Breast epithelium (tissue), 3 donors: ENCODE measurements at regions not wholly inside any gene's neighbourhood (a gene's known extent, or its start where the extent isn't known, plus 50 kb on each side); places are given as distances from the start of the nearest gene placed in this dataset.

Source experiments
- CTCF ChIP-seq, 3 donors: fragments of 450-650 bp; IDR thresholded peaks; one replicate each; pipeline ENCODE4 v1.5.1; 2016 to 2017; ENCODE audit warnings: antibody characterized with exemption in 3 of 3, mild to moderate bottlenecking in 3 of 3, moderate library complexity in 3 of 3
- POLR2A ChIP-seq: fragments of 450-650 bp; IDR thresholded peaks from one replicate; pipeline ENCODE4 v1.6.1; 2016; ENCODE audit warnings: antibody characterized with exemption, mild to moderate bottlenecking, moderate library complexity
- POLR2AphosphoS5 ChIP-seq, 3 donors: sonication (generic); formaldehyde crosslinking; IDR thresholded peaks; one replicate each; pipeline ENCODE4 v1.6.1; 2017; ENCODE audit warnings: antibody characterized with exemption in 3 of 3

- no peak for TF ChIP-seq CTCF (IDR thresholded peaks at IDR 0.05)
- no peak for TF ChIP-seq POLR2AphosphoS5 (IDR thresholded peaks at IDR 0.05)
- TF ChIP-seq POLR2A: no peak
Measured at GRCh38 chr13:67421475-67421874, 191.3 kb upstream of the PCDH9 start.
